Ureter (tissue), 1 donor: ENCODE measurements at regions not wholly inside any gene's neighbourhood (a gene's known extent, or its start where the extent isn't known, plus 50 kb on each side); places are given as distances from the start of the nearest gene placed in this dataset.

Experiments used
- DNase-seq: peaks from one replicate; pipeline ENCODE4 v3.0.0-alpha.2; 2020; ENCODE audit warnings: low spot score
- donor health status: DM: yes; HTN: yes; CAD: no.

GRCh38 chrX:128335671-128336070 lies 283.5 kb upstream of the ACTRT1 start:
- no peak for DNase-seq

GRCh38 chrX:128334821-128335220 lies 282.6 kb upstream of the ACTRT1 start:
- no peak for DNase-seq

DNA sequence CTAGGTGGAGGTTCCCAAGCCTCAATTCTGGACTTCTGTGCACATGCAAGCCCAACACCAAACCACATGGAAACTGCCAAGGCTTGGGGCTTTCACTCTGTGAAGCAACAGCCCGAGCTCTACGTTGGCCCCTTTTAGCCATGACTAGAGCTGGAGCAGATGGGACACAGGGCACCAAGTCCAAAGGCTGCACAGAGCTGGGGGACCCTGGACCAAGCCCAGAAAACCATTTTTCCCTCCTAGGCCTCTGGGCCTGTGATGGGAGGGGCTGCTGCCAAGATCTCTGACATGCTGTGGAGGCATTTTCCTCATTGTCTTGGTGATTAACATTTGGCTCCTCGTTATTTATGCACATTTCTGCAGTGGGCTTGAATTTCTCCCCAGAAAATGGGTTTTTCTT lies 258.7 kb upstream of the ACTRT1 start:
- DNase-seq, result no peak

DNA sequence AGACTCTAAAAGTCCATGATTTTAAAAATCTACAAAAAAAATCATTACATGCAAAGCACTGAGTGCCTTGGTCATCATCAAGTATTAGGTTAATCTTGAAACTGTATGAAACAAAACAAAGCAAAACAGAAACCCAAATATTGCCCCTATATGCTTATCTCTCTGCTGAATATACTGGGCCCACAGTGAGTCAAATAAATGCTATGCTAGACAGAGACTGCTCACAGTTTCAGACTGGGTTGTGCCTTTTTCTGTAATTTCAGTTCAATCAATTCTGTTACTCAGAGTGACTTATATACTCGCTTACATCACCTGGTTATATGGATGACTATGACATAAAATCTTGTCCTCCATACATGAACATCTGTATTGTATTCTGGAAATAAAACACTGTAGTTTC lies 257.1 kb upstream of the ACTRT1 start:
- DNase-seq, result no peak

DNA sequence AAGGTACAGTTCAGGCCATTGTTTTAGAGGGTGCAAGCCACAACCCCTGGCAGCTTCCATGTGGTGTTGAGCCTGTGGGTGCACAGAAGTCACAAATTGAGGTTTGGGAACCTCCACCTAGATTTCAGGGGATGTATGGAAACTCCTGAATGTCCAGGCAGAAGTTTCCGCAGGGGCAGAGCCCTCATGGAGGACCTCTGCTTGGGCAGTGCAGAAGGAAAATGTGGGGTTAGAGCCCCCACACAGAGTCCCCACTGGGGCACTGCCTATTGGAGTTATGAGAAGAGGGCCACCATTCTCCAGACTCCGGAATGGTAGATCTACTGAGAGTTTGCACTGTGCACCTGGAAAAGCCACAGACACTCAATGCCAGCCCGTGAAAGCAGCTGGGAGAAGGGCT lies 242.0 kb upstream of the ACTRT1 start:
- no peak for DNase-seq

- DNase-seq, result no peak
Measured at GRCh38 chrX:128287693-128288092, 235.5 kb upstream of the ACTRT1 start.

DNA sequence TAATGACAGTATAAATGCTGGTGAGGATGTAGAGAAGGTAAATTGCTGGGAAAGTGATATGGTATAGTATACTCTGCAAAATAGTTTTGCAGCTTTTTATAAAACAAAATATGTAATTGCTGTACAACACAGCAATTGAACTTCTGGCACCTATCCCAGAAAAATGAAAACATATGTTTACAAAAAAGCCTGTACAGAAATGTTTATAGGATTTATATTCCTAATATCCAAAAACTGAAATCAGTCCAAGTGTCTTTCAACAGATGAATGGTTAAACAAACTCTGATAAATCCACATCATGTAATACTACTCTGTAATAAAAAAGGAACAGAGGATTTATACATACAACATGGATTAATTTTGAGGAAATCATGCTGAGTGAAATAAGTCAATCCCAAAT lies 198.4 kb upstream of the ACTRT1 start:
- DNase-seq, result no peak

GRCh38 chrX:128216364-128216763 lies 164.2 kb upstream of the ACTRT1 start:
- no peak for DNase-seq

GRCh38 chrX:128165884-128166408 lies 113.7 kb upstream of the ACTRT1 start:
- DNase-seq, result no peak

DNA sequence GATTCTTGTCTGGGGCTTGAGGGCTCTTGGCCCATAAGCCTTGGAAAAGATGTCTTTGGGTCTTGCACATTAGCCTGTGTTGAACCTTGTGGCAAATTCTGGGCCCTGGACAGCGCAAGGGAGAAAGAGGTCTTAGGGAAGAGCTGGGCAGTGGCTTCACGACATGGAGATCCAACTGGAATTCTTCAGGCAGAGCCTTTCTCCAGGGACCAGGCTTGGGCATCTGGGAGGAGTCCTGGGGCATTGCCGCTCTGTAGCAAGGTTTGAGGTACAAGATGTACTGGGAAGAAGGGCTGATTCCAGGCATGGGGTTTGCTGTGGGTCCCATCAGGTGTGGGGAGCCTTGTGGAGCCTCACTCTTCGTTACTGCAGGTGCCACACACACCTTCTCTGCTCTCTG lies 104.0 kb upstream of the ACTRT1 start:
- DNase-seq, result no peak

GRCh38 chrX:128142745-128143144 lies 90.5 kb upstream of the ACTRT1 start:
- no peak for DNase-seq

DNA sequence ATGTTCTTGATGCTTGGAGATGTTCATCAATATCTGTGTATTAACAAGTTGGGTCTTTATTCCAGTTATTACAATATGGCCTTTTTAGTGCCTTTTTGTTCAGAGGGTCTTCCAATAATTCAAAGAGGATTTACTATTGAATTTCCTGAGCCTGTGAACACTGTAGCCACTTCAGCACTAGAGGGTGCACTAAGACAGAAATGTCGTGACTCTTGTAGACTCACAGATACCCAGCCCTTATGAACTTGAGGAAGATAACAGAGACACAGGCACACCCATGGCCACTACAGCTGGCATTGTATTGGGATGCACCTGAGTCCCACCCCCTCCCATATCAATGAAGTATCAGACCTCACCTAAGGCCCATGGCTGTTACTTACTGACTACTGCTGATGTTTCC lies 54.4 kb upstream of the ACTRT1 start:
- no peak for DNase-seq

GRCh38 chrX:128105659-128106058 lies 53.5 kb upstream of the ACTRT1 start:
- DNase-seq, result no peak
